ENCODE measurements at regions not wholly inside any gene's neighbourhood (a gene's known extent, or its start where the extent isn't known, plus 50 kb on each side); places are given as distances from the start of the nearest gene placed in this dataset.

GRCh38 chr2:173741759-173742158 is 223.4 kb downstream of the SP3 start:
- Mint-ChIP-seq H3K36me3 (ENCODE audit: low read depth) (peaks cover 3% of the 10 kb centered on the region), H3K4me1 (no peaks in the 10 kb centered on the region), H3K9me3 (peaks cover 7% of the 10 kb centered on the region), H3K27me3 (peaks cover 14% of the 10 kb centered on the region), H3K4me3 (no peak overlapping the region), H3K27ac (no peak overlapping the region)
- DNase-seq: no peak
- ChIA-PET POLR2A (no interaction called here), CTCF (no interaction called here)

GRCh38 chr2:173747035-173747434 is 218.1 kb downstream of the SP3 start:
- ChIA-PET CTCF (no interaction called here), POLR2A (no interaction called here)
- Mint-ChIP-seq H3K4me3 (no peak overlapping the region), H3K27ac (no peak overlapping the region), H3K4me1 (no peaks in the 10 kb centered on the region), H3K27me3 (peaks cover 23% of the 10 kb centered on the region), H3K9me3 (no peaks in the 10 kb centered on the region), H3K36me3 (ENCODE audit: low read depth) (no peaks in the 10 kb centered on the region)
- DNase-seq: no peak

GRCh38 chr2:173749315-173749714 is 215.9 kb downstream of the SP3 start:
- DNase-seq: no peak
- Mint-ChIP-seq H3K4me1 (no peaks in the 10 kb centered on the region), H3K27ac (no peak overlapping the region), H3K27me3 (peaks cover 15% of the 10 kb centered on the region), H3K9me3 (no peaks in the 10 kb centered on the region), H3K4me3 (no peak overlapping the region), H3K36me3 (ENCODE audit: low read depth) (no peaks in the 10 kb centered on the region)
- POLR2A ChIA-PET: no interaction called here
- CTCF ChIA-PET: no interaction called here

GRCh38 chr2:173750353-173750801 is 214.8 kb downstream of the SP3 start:
- Mint-ChIP-seq H3K27me3 (peaks cover 13% of the 10 kb centered on the region), H3K4me3 (no peak overlapping the region), H3K4me1 (no peaks in the 10 kb centered on the region), H3K9me3 (no peaks in the 10 kb centered on the region), H3K36me3 (ENCODE audit: low read depth) (no peaks in the 10 kb centered on the region), H3K27ac (no peak overlapping the region)
- DNase-seq: no peak
- ChIA-PET CTCF (no interaction called here), POLR2A (no interaction called here)

- peaks cover 13% of the 10 kb centered on the region for H3K27me3 Mint-ChIP-seq
- no peak overlapping the region for H3K27ac Mint-ChIP-seq
- ChIA-PET CTCF (no interaction called here), POLR2A (no interaction called here)
- H3K9me3 Mint-ChIP-seq: no peaks in the 10 kb centered on the region
- H3K36me3 Mint-ChIP-seq (ENCODE audit: low read depth): no peaks in the 10 kb centered on the region
- DNase-seq: no peak
- H3K4me3 Mint-ChIP-seq: no peak overlapping the region
- no peaks in the 10 kb centered on the region for H3K4me1 Mint-ChIP-seq
Measured at GRCh38 chr2:173750831-173751230, 214.3 kb downstream of the SP3 start.

GRCh38 chr2:173751245-173751975 is 213.8 kb downstream of the SP3 start:
- Mint-ChIP-seq H3K4me3 (no peak overlapping the region), H3K27ac (no peak overlapping the region), H3K9me3 (no peaks in the 10 kb centered on the region), H3K36me3 (ENCODE audit: low read depth) (no peaks in the 10 kb centered on the region), H3K27me3 (peaks cover 11% of the 10 kb centered on the region), H3K4me1 (no peaks in the 10 kb centered on the region)
- ChIA-PET CTCF (no interaction called here), POLR2A (no interaction called here)
- DNase-seq: no peak

GRCh38 chr2:173752152-173752551 is 213.0 kb downstream of the SP3 start:
- ChIA-PET POLR2A (no interaction called here), CTCF (no interaction called here)
- H3K36me3 Mint-ChIP-seq (ENCODE audit: low read depth): no peaks in the 10 kb centered on the region
- H3K4me1 Mint-ChIP-seq: no peaks in the 10 kb centered on the region
- no peak overlapping the region for H3K27ac Mint-ChIP-seq
- no peak overlapping the region for H3K4me3 Mint-ChIP-seq
- peaks cover 11% of the 10 kb centered on the region for H3K27me3 Mint-ChIP-seq
- no peaks in the 10 kb centered on the region for H3K9me3 Mint-ChIP-seq
- DNase-seq: no peak

GRCh38 chr2:173753441-173753840 is 211.7 kb downstream of the SP3 start:
- H3K4me3 Mint-ChIP-seq: no peak overlapping the region
- DNase-seq: no peak
- H3K9me3 Mint-ChIP-seq: no peaks in the 10 kb centered on the region
- no peaks in the 10 kb centered on the region for H3K36me3 Mint-ChIP-seq (ENCODE audit: low read depth)
- POLR2A ChIA-PET: no interaction called here
- no peaks in the 10 kb centered on the region for H3K4me1 Mint-ChIP-seq
- CTCF ChIA-PET: no interaction called here
- H3K27me3 Mint-ChIP-seq: peaks cover 15% of the 10 kb centered on the region
- no peak overlapping the region for H3K27ac Mint-ChIP-seq

GRCh38 chr2:173754165-173754564 is 211.0 kb downstream of the SP3 start:
- H3K27me3 Mint-ChIP-seq: peaks cover 13% of the 10 kb centered on the region
- no peaks in the 10 kb centered on the region for H3K4me1 Mint-ChIP-seq
- ChIA-PET CTCF (no interaction called here), POLR2A (no interaction called here)
- no peaks in the 10 kb centered on the region for H3K36me3 Mint-ChIP-seq (ENCODE audit: low read depth)
- no peak overlapping the region for H3K4me3 Mint-ChIP-seq
- no peak for DNase-seq
- H3K27ac Mint-ChIP-seq: no peak overlapping the region
- no peaks in the 10 kb centered on the region for H3K9me3 Mint-ChIP-seq

- Mint-ChIP-seq H3K27ac (no peak overlapping the region), H3K9me3 (no peaks in the 10 kb centered on the region), H3K36me3 (ENCODE audit: low read depth) (no peaks in the 10 kb centered on the region), H3K4me1 (no peaks in the 10 kb centered on the region), H3K4me3 (no peak overlapping the region), H3K27me3 (peaks cover 11% of the 10 kb centered on the region)
- ChIA-PET CTCF (no interaction called here), POLR2A (no interaction called here)
- no peak for DNase-seq
Measured at GRCh38 chr2:173754837-173755236, 210.3 kb downstream of the SP3 start.

- H3K4me3 Mint-ChIP-seq: no peak overlapping the region
- peaks cover 6% of the 10 kb centered on the region for H3K27me3 Mint-ChIP-seq
- H3K4me1 Mint-ChIP-seq: no peaks in the 10 kb centered on the region
- DNase-seq: no peak
- no peaks in the 10 kb centered on the region for H3K36me3 Mint-ChIP-seq (ENCODE audit: low read depth)
- H3K27ac Mint-ChIP-seq: no peak overlapping the region
- CTCF ChIA-PET: no interaction called here
- POLR2A ChIA-PET: no interaction called here
- H3K9me3 Mint-ChIP-seq: no peaks in the 10 kb centered on the region
Measured at GRCh38 chr2:173755798-173756197, 209.4 kb downstream of the SP3 start.

GRCh38 chr2:173759959-173760358 is 205.2 kb downstream of the SP3 start:
- H3K4me1 Mint-ChIP-seq: no peaks in the 10 kb centered on the region
- POLR2A ChIA-PET: no interaction called here
- no peaks in the 10 kb centered on the region for H3K36me3 Mint-ChIP-seq (ENCODE audit: low read depth)
- H3K9me3 Mint-ChIP-seq: no peaks in the 10 kb centered on the region
- no peak overlapping the region for H3K4me3 Mint-ChIP-seq
- no peak overlapping the region for H3K27ac Mint-ChIP-seq
- no peak for DNase-seq
- CTCF ChIA-PET: no interaction called here
- peaks cover 16% of the 10 kb centered on the region for H3K27me3 Mint-ChIP-seq

- CTCF ChIA-PET: no interaction called here
- POLR2A ChIA-PET: no interaction called here
Measured at GRCh38 chr2:173760553-173760952, 204.6 kb downstream of the SP3 start.

GRCh38 chr2:173761603-173762119 is 203.5 kb downstream of the SP3 start:
- POLR2A ChIA-PET: no interaction called here
- Mint-ChIP-seq H3K4me3 (no peak overlapping the region), H3K36me3 (ENCODE audit: low read depth) (no peaks in the 10 kb centered on the region), H3K27me3 (peaks cover 16% of the 10 kb centered on the region), H3K9me3 (no peaks in the 10 kb centered on the region), H3K27ac (no peak overlapping the region), H3K4me1 (no peaks in the 10 kb centered on the region)
- no peak for DNase-seq
- CTCF ChIA-PET: no interaction called here

More at GRCh38 chr2:173760553-173760952, 204.6 kb downstream of the SP3 start:
- Mint-ChIP-seq H3K4me3 (no peak overlapping the region), H3K36me3 (ENCODE audit: low read depth) (no peaks in the 10 kb centered on the region), H3K9me3 (no peaks in the 10 kb centered on the region), H3K4me1 (no peaks in the 10 kb centered on the region), H3K27ac (no peak overlapping the region), H3K27me3 (peaks cover 16% of the 10 kb centered on the region)
- DNase-seq: no peak

All from activated CD4-positive, alpha-beta memory T cell treated with anti-CD3 and anti-CD28 coated beads, Interleukin-2, amount 10 ng/mL, durations not matched to agents 7 days and 5 days (primary cell).